Neural cell (in vitro differentiated cells): ENCODE measurements at regions not wholly inside any gene's neighbourhood (a gene's known extent, or its start where the extent isn't known, plus 50 kb on each side); places are given as distances from the start of the nearest gene placed in this dataset.

Source experiments
- CTCF ChIP-seq: fragments of 450-650 bp; IDR thresholded peaks from 2 replicates; pipeline ENCODE4 v1.5.1; 2014; ENCODE audit warnings: antibody characterized with exemption, mild to moderate bottlenecking, moderate library complexity; ENCODE audit not compliant: poor library complexity, severe bottlenecking
- EZH2 ChIP-seq: fragments of 200-600, 300-800 bp; shearing (Covaris generic), sonication (generic); IDR thresholded peaks from 2 replicates; pipeline ENCODE4 v1.6.1; 2014; ENCODE audit warnings: antibody characterized with exemption, low read length, borderline replicate concordance, mild to moderate bottlenecking; ENCODE audit not compliant: insufficient read depth, poor library complexity, severe bottlenecking
- RAD21 ChIP-seq: fragments of 450-650 bp; conservative IDR thresholded peaks from 2 replicates; pipeline ENCODE4 v1.6.1; 2014; ENCODE audit warnings: antibody characterized with exemption, mild to moderate bottlenecking, moderate library complexity
- SMC3 ChIP-seq: fragments of 450-650 bp; conservative IDR thresholded peaks from 2 replicates; pipeline ENCODE4 v1.6.1; 2014; ENCODE audit warnings: antibody characterized with exemption, mild to moderate bottlenecking, moderate library complexity; ENCODE audit not compliant: poor library complexity

- TF ChIP-seq CTCF (no peak), RAD21 (no peak), SMC3 (no peak), EZH2 (no peak)
Observed at GRCh38 chr21:33174756-33175155, 55.0 kb upstream of the IFNAR2 start.
